Activated T-helper 1 cell treated with anti-CD3 and anti-CD28 coated beads, Interleukin-12 subunit alpha, Interleukin-12 subunit beta, Interleukin-2, Interleukin-4 antibody, amounts not matched to agents 30 ng/mL and 10 ng/mL and 1 ng/mL, durations not matched to agents 14 hours and 24 hours and 36 hours (primary cell): ENCODE measurements at regions not wholly inside any gene's neighbourhood (a gene's known extent, or its start where the extent isn't known, plus 50 kb on each side); places are given as distances from the start of the nearest gene placed in this dataset.
"Not testable (repeated sequence)": the region's sequence is repeated elsewhere in the genome, so short reads cannot be mapped to it uniquely, and the experiment has no call there.

Experiments used
- DNase-seq: peaks from one replicate; pipeline ENCODE4 v3.0.0; 2021; ENCODE audit warnings: low spot score
- H3K27ac Mint-ChIP-seq: one replicate; pipeline ENCODE4 v1.8.0; 2021; ENCODE audit warnings: mild to moderate bottlenecking, mixed read lengths
- H3K27me3 Mint-ChIP-seq: one replicate; pipeline ENCODE4 v1.8.0; 2022; ENCODE audit warnings: mild to moderate bottlenecking, moderate library complexity, mixed read lengths; ENCODE audit not compliant: insufficient read depth
- H3K36me3 Mint-ChIP-seq: one replicate; pipeline ENCODE4 v1.8.0; 2021; ENCODE audit warnings: low read depth, mixed read lengths
- H3K4me1 Mint-ChIP-seq: one replicate; pipeline ENCODE4 v1.8.0; 2021; ENCODE audit warnings: low read depth, mixed read lengths
- H3K4me3 Mint-ChIP-seq: one replicate; pipeline ENCODE4 v1.8.0; 2021; ENCODE audit warnings: mild to moderate bottlenecking, moderate library complexity, mixed read lengths
- H3K9me3 Mint-ChIP-seq: one replicate; pipeline ENCODE4 v1.8.0; 2021; ENCODE audit warnings: mixed read lengths
- intact Hi-C: fragments of 100-400 bp; cut with micrococcal nuclease; formaldehyde crosslinking; loops from one replicate; pipeline ENCODE4 v1.15.1; 2024

- H3K9me3 Mint-ChIP-seq = no peaks in the 10 kb centered on the region
- H3K4me3 Mint-ChIP-seq = no peak overlapping the region
- peaks cover 2% of the 10 kb centered on the region for H3K36me3 Mint-ChIP-seq
- intact Hi-C loops = no loop called here
- DNase-seq = no peak
- H3K27ac Mint-ChIP-seq = no peak overlapping the region
- peaks cover 19% of the 10 kb centered on the region for H3K4me1 Mint-ChIP-seq
- peaks cover 10% of the 10 kb centered on the region for H3K27me3 Mint-ChIP-seq
Observed at GRCh38 chr6:783966-784735, 91.2 kb upstream of the EXOC2 start.

GRCh38 chr6:782141-782540 lies 89.2 kb upstream of the EXOC2 start:
- intact Hi-C loops = no loop called here
- no peak overlapping the region for H3K27ac Mint-ChIP-seq
- H3K36me3 Mint-ChIP-seq = no peaks in the 10 kb centered on the region
- H3K4me3 Mint-ChIP-seq = no peak overlapping the region
- H3K9me3 Mint-ChIP-seq = no peaks in the 10 kb centered on the region
- H3K27me3 Mint-ChIP-seq = peaks cover 10% of the 10 kb centered on the region
- DNase-seq = no peak
- H3K4me1 Mint-ChIP-seq = peaks cover 5% of the 10 kb centered on the region

GRCh38 chr6:781350-781961 lies 88.5 kb upstream of the EXOC2 start:
- Mint-ChIP-seq H3K36me3 (no peaks in the 10 kb centered on the region), H3K27me3 (peaks cover 13% of the 10 kb centered on the region), H3K27ac (no peak overlapping the region), H3K9me3 (no peaks in the 10 kb centered on the region), H3K4me3 (no peak overlapping the region), H3K4me1 (no peaks in the 10 kb centered on the region)
- intact Hi-C loops = no loop called here
- DNase-seq = no peak

- Mint-ChIP-seq H3K4me1 (no peaks in the 10 kb centered on the region), H3K36me3 (no peaks in the 10 kb centered on the region), H3K27me3 (peaks cover 16% of the 10 kb centered on the region), H3K27ac (no peak overlapping the region), H3K9me3 (no peaks in the 10 kb centered on the region), H3K4me3 (no peak overlapping the region)
- intact Hi-C loops = no loop called here
- DNase-seq = no peak
Observed at GRCh38 chr6:780706-781105, 87.8 kb upstream of the EXOC2 start.

GRCh38 chr6:776951-777350 lies 84.0 kb upstream of the EXOC2 start:
- no peak overlapping the region for H3K4me3 Mint-ChIP-seq
- H3K36me3 Mint-ChIP-seq = no peaks in the 10 kb centered on the region
- H3K27me3 Mint-ChIP-seq = peaks cover 29% of the 10 kb centered on the region
- no peaks in the 10 kb centered on the region for H3K4me1 Mint-ChIP-seq
- H3K27ac Mint-ChIP-seq = no peak overlapping the region
- intact Hi-C loops = no loop called here
- DNase-seq = no peak
- H3K9me3 Mint-ChIP-seq = no peaks in the 10 kb centered on the region

GRCh38 chr6:776528-776931 lies 83.6 kb upstream of the EXOC2 start:
- intact Hi-C loops = no loop called here
- Mint-ChIP-seq H3K9me3 (no peaks in the 10 kb centered on the region), H3K36me3 (no peaks in the 10 kb centered on the region), H3K4me1 (no peaks in the 10 kb centered on the region), H3K27me3 (peaks cover 29% of the 10 kb centered on the region), H3K4me3 (no peak overlapping the region), H3K27ac (no peak overlapping the region)
- no peak for DNase-seq

- Mint-ChIP-seq H3K4me3 (no peak overlapping the region), H3K27ac (no peak overlapping the region), H3K27me3 (peaks cover 31% of the 10 kb centered on the region), H3K4me1 (no peaks in the 10 kb centered on the region), H3K36me3 (no peaks in the 10 kb centered on the region), H3K9me3 (no peaks in the 10 kb centered on the region)
- no peak for DNase-seq
- intact Hi-C loops = no loop called here
Observed at GRCh38 chr6:775863-776262, 82.9 kb upstream of the EXOC2 start.

GRCh38 chr6:771683-772082 lies 78.7 kb upstream of the EXOC2 start:
- H3K27me3 Mint-ChIP-seq = peaks cover 30% of the 10 kb centered on the region
- H3K27ac Mint-ChIP-seq, H3K4me1 Mint-ChIP-seq, DNase-seq, intact Hi-C loops, H3K9me3 Mint-ChIP-seq, H3K36me3 Mint-ChIP-seq, H3K4me3 Mint-ChIP-seq: not testable (repeated sequence)

- Mint-ChIP-seq H3K36me3 (no peaks in the 10 kb centered on the region), H3K27ac (no peak overlapping the region), H3K9me3 (no peaks in the 10 kb centered on the region), H3K4me3 (no peak overlapping the region), H3K27me3 (peaks cover 19% of the 10 kb centered on the region), H3K4me1 (no peaks in the 10 kb centered on the region)
- intact Hi-C loops = no loop called here
- DNase-seq = no peak
Observed at GRCh38 chr6:767755-768512, 75.0 kb upstream of the EXOC2 start.

- intact Hi-C loops = no loop called here
- Mint-ChIP-seq H3K4me1 (no peaks in the 10 kb centered on the region), H3K27me3 (peaks cover 17% of the 10 kb centered on the region), H3K36me3 (no peaks in the 10 kb centered on the region), H3K4me3 (no peak overlapping the region), H3K27ac (no peak overlapping the region), H3K9me3 (no peaks in the 10 kb centered on the region)
- DNase-seq = no peak
Observed at GRCh38 chr6:766625-767024, 73.7 kb upstream of the EXOC2 start.

- intact Hi-C loops = no loop called here
- Mint-ChIP-seq H3K9me3 (no peaks in the 10 kb centered on the region), H3K4me1 (no peaks in the 10 kb centered on the region), H3K27me3 (peaks cover 10% of the 10 kb centered on the region), H3K36me3 (no peaks in the 10 kb centered on the region), H3K4me3 (no peak overlapping the region), H3K27ac (no peak overlapping the region)
- DNase-seq = no peak
Observed at GRCh38 chr6:761997-762396, 69.1 kb upstream of the EXOC2 start.

- Mint-ChIP-seq H3K4me1 (no peaks in the 10 kb centered on the region), H3K9me3 (no peaks in the 10 kb centered on the region), H3K4me3 (no peak overlapping the region), H3K36me3 (no peaks in the 10 kb centered on the region), H3K27ac (no peak overlapping the region), H3K27me3 (peaks cover 4% of the 10 kb centered on the region)
- intact Hi-C loops = no loop called here
- DNase-seq = no peak
Observed at GRCh38 chr6:760982-761955, 68.3 kb upstream of the EXOC2 start.
